Caco-2 (cell line): ENCODE measurements at regions not wholly inside any gene's neighbourhood (a gene's known extent, or its start where the extent isn't known, plus 50 kb on each side); places are given as distances from the start of the nearest gene placed in this dataset.

ENCODE experiments used
- BruUV-seq: library from RNA; stranded (reverse); fragments of 400-500 nt; replicated peaks from 2 replicates; lab custom pipeline; 2021; lab: Mats Ljungman, UMichigan
- CTCF ChIA-PET: fragments of 300-600 bp; sonication (Branson Sonifier 250); formaldehyde crosslinking; loops from one replicate; lab custom pipeline; 2022; ENCODE audit warnings: antibody characterized with exemption; lab: Charles Lee
- POLR2A ChIA-PET: fragments of 300-600 bp; sonication (Branson Sonifier 250); formaldehyde crosslinking; loops from one replicate; lab custom pipeline; 2022; ENCODE audit warnings: antibody characterized with exemption; lab: Charles Lee
- DNase-seq, 2 experiments: peaks; one replicate each; pipeline versions ENCODE4 v3.0.0 to v3.0.0-alpha.2; 2020 to 2022
- H3K27me3 ChIP-seq: replicated peaks from 2 replicates; pipeline ENCODE4 v1.6.0; 2011; ENCODE audit warnings: low read length; ENCODE audit not compliant: control insufficient read depth, insufficient read depth
- H3K36me3 ChIP-seq: 2 replicates; pipeline ENCODE4 v1.5.1; 2011; ENCODE audit warnings: low read length; ENCODE audit not compliant: control insufficient read depth, insufficient read depth
- H3K4me1 ChIP-seq: fragments of 250-450 bp; sonication (Bioruptor Pico); 2 replicates; pipeline ENCODE4 v1.5.1; 2020; ENCODE audit warnings: mild to moderate bottlenecking
- H3K4me3 ChIP-seq: 2 replicates; pipeline ENCODE4 v1.5.1; 2011; ENCODE audit warnings: low read depth, mild to moderate bottlenecking, control low read depth, low read length
- H3K9me3 ChIP-seq: fragments of 250-450 bp; sonication (Bioruptor Pico); 2 replicates; pipeline ENCODE4 v1.5.1; 2020; ENCODE audit warnings: mild to moderate bottlenecking, moderate library complexity
- H3K27ac Mint-ChIP-seq: one replicate; pipeline ENCODE4 v1.8.0; 2022; ENCODE audit warnings: mixed read lengths; ENCODE audit not compliant: unreplicated experiment
- H3K27me3 Mint-ChIP-seq: one replicate; pipeline ENCODE4 v1.8.0; 2022; ENCODE audit warnings: mixed read lengths; ENCODE audit not compliant: insufficient read depth, unreplicated experiment
- H3K36me3 Mint-ChIP-seq: one replicate; pipeline ENCODE4 v1.8.0; 2022; ENCODE audit warnings: mild to moderate bottlenecking, mixed read lengths; ENCODE audit not compliant: insufficient read depth, unreplicated experiment
- H3K4me1 Mint-ChIP-seq: one replicate; pipeline ENCODE4 v1.8.0; 2022; ENCODE audit warnings: low read depth, mixed read lengths; ENCODE audit not compliant: unreplicated experiment
- H3K4me3 Mint-ChIP-seq: one replicate; pipeline ENCODE4 v1.8.0; 2022; ENCODE audit warnings: mild to moderate bottlenecking, moderate library complexity, mixed read lengths; ENCODE audit not compliant: unreplicated experiment
- H3K9me3 Mint-ChIP-seq: one replicate; pipeline ENCODE4 v1.8.0; 2022; ENCODE audit warnings: mixed read lengths; ENCODE audit not compliant: unreplicated experiment
- CTCF ChIP-seq, 2 experiments: fragments of 200-600 bp in 1 of 2; IDR thresholded peaks; 1 replicate in 1 of 2; 2 replicates in 1 of 2; pipeline versions ENCODE4 v1.5.1 to v1.8.0; 2011 to 2022; ENCODE audit warnings: antibody characterized with exemption in 1 of 2, control low read depth in 1 of 2, inconsistent platforms in 1 of 2, low read depth in 1 of 2, low read length in 1 of 2, mild to moderate bottlenecking in 1 of 2, moderate library complexity in 1 of 2; ENCODE audit not compliant: insufficient read depth in 1 of 2, severe bottlenecking in 1 of 2, unreplicated experiment in 1 of 2
- intact Hi-C: fragments of 100-400 bp; cut with micrococcal nuclease; formaldehyde crosslinking; loops from one replicate; pipeline ENCODE4 v1.10.0; 2022; ENCODE audit not compliant: unreplicated experiment

- no peak overlapping the region for H3K4me3 Mint-ChIP-seq
- Histone ChIP-seq H3K4me3 (no peak overlapping the region), H3K9me3 (no peaks in the 10 kb centered on the region), H3K27me3 (no peaks in the 10 kb centered on the region), H3K4me1 (no peaks in the 10 kb centered on the region), H3K36me3 (no peaks in the 10 kb centered on the region)
- intact Hi-C loops, result no loop called here
- no peaks in the 10 kb centered on the region for H3K36me3 Mint-ChIP-seq
- no peak for DNase-seq
- POLR2A ChIA-PET, result no interaction called here
- no peaks in the 10 kb centered on the region for H3K9me3 Mint-ChIP-seq
- H3K4me1 Mint-ChIP-seq, result no peaks in the 10 kb centered on the region
- no peak for TF ChIP-seq CTCF (IDR thresholded peaks at IDR 0.05; ENCODE audit: insufficient read depth in 1 of 2, low read depth in 1 of 2, low read length in 1 of 2, severe bottlenecking in 1 of 2, unreplicated experiment in 1 of 2)
- H3K27me3 Mint-ChIP-seq, result no peaks in the 10 kb centered on the region
- H3K27ac Mint-ChIP-seq, result no peak overlapping the region
- CTCF ChIA-PET, result no interaction called here
- no TSS peak for BruUV-seq
These were observed 523.2 kb downstream of the NTRK2 start for GRCh38 chr9:85192750-85193149.

GRCh38 chr9:85186218-85186585 lies 516.7 kb downstream of the NTRK2 start:
- H3K27me3 Mint-ChIP-seq, result no peaks in the 10 kb centered on the region
- H3K27me3 ChIP-seq, result no peaks in the 10 kb centered on the region
- no peak overlapping the region for H3K4me3 ChIP-seq
- H3K36me3 Mint-ChIP-seq, result no peaks in the 10 kb centered on the region
- no peak for DNase-seq
- TF ChIP-seq CTCF (IDR thresholded peaks at IDR 0.05; ENCODE audit: insufficient read depth in 1 of 2, low read depth in 1 of 2, low read length in 1 of 2, severe bottlenecking in 1 of 2, unreplicated experiment in 1 of 2), result no peak
- BruUV-seq, result no TSS peak
- ChIA-PET POLR2A (no interaction called here), CTCF (no interaction called here)
- H3K9me3 ChIP-seq, result no peaks in the 10 kb centered on the region
- no peaks in the 10 kb centered on the region for H3K36me3 ChIP-seq
- no peaks in the 10 kb centered on the region for H3K9me3 Mint-ChIP-seq
- intact Hi-C loops, result no loop called here
- H3K27ac Mint-ChIP-seq, result no peak overlapping the region
- no peak overlapping the region for H3K4me3 Mint-ChIP-seq
- H3K4me1 ChIP-seq, result no peaks in the 10 kb centered on the region
- no peaks in the 10 kb centered on the region for H3K4me1 Mint-ChIP-seq

- Mint-ChIP-seq H3K27ac (no peak overlapping the region), H3K4me3 (no peak overlapping the region), H3K27me3 (no peaks in the 10 kb centered on the region), H3K36me3 (no peaks in the 10 kb centered on the region), H3K4me1 (no peaks in the 10 kb centered on the region), H3K9me3 (no peaks in the 10 kb centered on the region)
- H3K27me3 ChIP-seq, result no peaks in the 10 kb centered on the region
- no peak for DNase-seq
- no peaks in the 10 kb centered on the region for H3K9me3 ChIP-seq
- no peak overlapping the region for H3K4me3 ChIP-seq
- no peak for TF ChIP-seq CTCF (IDR thresholded peaks at IDR 0.05; ENCODE audit: insufficient read depth in 1 of 2, low read depth in 1 of 2, low read length in 1 of 2, severe bottlenecking in 1 of 2, unreplicated experiment in 1 of 2)
- ChIA-PET CTCF (no interaction called here), POLR2A (no interaction called here)
- BruUV-seq, result no TSS peak
- H3K36me3 ChIP-seq, result no peaks in the 10 kb centered on the region
- H3K4me1 ChIP-seq, result no peaks in the 10 kb centered on the region
- intact Hi-C loops, result no loop called here
These were observed 516.1 kb downstream of the NTRK2 start for GRCh38 chr9:85185486-85186217.
